Adrenal gland (tissue), 9 donors: ENCODE measurements at regions not wholly inside any gene's neighbourhood (a gene's known extent, or its start where the extent isn't known, plus 50 kb on each side); places are given as distances from the start of the nearest gene placed in this dataset.

Experiments used
- DNase-seq, 7 donors: peaks; one replicate each; pipeline ENCODE4 v3.0.0-alpha.2; 2019 to 2020
- H3K27ac ChIP-seq, 5 donors: fragments of 200-600 bp; sonication (generic) in 4 of 5; 1 replicate in 3 of 5; 2 replicates in 2 of 5; pipeline versions ENCODE4 v1.5.1 to v1.8.0; 2016 to 2020; ENCODE audit warnings: mild to moderate bottlenecking in 1 of 5
- H3K27me3 ChIP-seq: fragments of 200-600 bp; 2 replicates; pipeline ENCODE4 v1.8.0; 2021
- H3K36me3 ChIP-seq, 2 donors: fragments of 200-600 bp; replicated peaks in 1 of 2; 1 replicate in 1 of 2; 2 replicates in 1 of 2; pipeline versions ENCODE4 v1.5.1 to v1.8.0; 2018 to 2022
- H3K4me1 ChIP-seq, 2 donors: fragments of 200-600 bp; replicated peaks in 1 of 2; 1 replicate in 1 of 2; 2 replicates in 1 of 2; pipeline versions ENCODE4 v1.5.1 to v1.8.0; 2018 to 2021
- H3K4me3 ChIP-seq, 4 donors: fragments of 200-600 bp; sonication (generic) in 3 of 4; one replicate each; pipeline ENCODE4 v1.5.1; 2016 to 2018
- H3K9me3 ChIP-seq, 3 donors: fragments of 200-600 bp; sonication (generic) in 1 of 3; replicated peaks in 1 of 3; 1 replicate in 2 of 3; 2 replicates in 1 of 3; pipeline versions ENCODE4 v1.5.1 to v1.8.0; 2016 to 2021
- CTCF ChIP-seq, 6 experiments: fragments of 450-650 bp in 4 of 6; fragments of 200-600 bp in 2 of 6; sonication (generic) in 1 of 6; IDR thresholded peaks; 1 replicate in 5 of 6; 2 replicates in 1 of 6; pipeline versions ENCODE4 v1.5.1 to v1.8.0; 2016 to 2021; ENCODE audit warnings: antibody characterized with exemption in 6 of 6, mild to moderate bottlenecking in 2 of 6, moderate library complexity in 1 of 6
- POLR2A ChIP-seq, 2 donors: fragments of 450-650 bp; IDR thresholded peaks; one replicate each; pipeline ENCODE4 v1.6.1; 2017; ENCODE audit warnings: antibody characterized with exemption in 2 of 2, mild to moderate bottlenecking in 2 of 2, moderate library complexity in 1 of 2
- whole genome bisulfite sequencing, 4 donors: extraction: QIAGEN DNeasy Blood & Tissue Kit in 2 of 4; methylation state at CpG; one replicate each; pipeline versions ENCODE4 v1.1.5 to v1.1.7; 2013 to 2017; 5-methylcytosine and 5-hydroxymethylcytosine counted together
- intact Hi-C, 2 donors: fragments of 100-400 bp; cut with DNase I; formaldehyde crosslinking; loops; one replicate each; pipeline versions ENCODE4 v1.14.1 to v1.15.0; 2022 to 2023
- donor health status: healthy with polysubstance abuse.
- donor health status: Bipolar disorder and iron deficiency.
- donor health status: DM: yes; HTN: yes; CAD: no.
- donor health status: DM: no; HTN: no; CAD: no.
- donor health status: DM: no; HTN: no; CAD: no.

DNA sequence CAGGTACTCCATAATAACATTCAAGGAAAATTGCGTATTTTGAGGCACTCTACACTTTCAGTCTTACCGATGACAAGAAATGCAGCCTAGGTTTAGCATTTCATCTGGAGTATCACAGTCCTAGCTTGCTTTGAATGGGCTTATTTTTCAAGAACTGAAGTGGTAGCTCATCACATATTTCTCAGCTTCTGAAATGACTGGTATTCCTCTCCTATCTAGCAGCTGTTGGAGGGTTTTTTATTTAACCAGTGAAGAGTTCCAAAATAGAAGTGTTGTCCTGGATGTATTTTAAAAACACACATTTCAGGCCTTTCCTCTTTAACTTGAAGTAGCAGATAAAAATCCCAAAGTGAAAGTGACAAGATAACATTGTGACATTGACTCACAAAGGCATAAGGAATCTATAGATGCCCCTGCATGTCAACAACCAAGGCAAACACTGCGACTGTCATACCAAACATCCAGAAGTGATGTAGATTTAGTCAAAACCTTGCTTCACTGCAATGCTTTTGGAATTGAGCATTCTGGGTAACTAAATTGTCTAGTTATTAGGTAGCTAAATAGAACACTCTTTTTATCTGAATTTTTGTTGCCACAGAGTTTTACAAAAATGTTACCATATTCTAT, 182.2 kb upstream of the FBXO33 start:
- intact Hi-C loops, result no loop called here
- no peak overlapping the region for H3K4me3 ChIP-seq
- no peak overlapping the region for H3K27ac ChIP-seq
- no peaks in the 10 kb centered on the region for H3K9me3 ChIP-seq
- DNase-seq, result no peak
- H3K36me3 ChIP-seq, result no peaks in the 10 kb centered on the region
- H3K27me3 ChIP-seq, result no peaks in the 10 kb centered on the region
- no peaks in the 10 kb centered on the region for H3K4me1 ChIP-seq
- 69 to 93% (median 80%) methylated on average over 3 of the region's 3 CpGs for WGBS, 4 donors
- TF ChIP-seq POLR2A (IDR thresholded peaks at IDR 0.05), result no peak
- no peak for TF ChIP-seq CTCF (IDR thresholded peaks at IDR 0.05)

- no peaks in the 10 kb centered on the region for H3K4me1 ChIP-seq
- no peak for DNase-seq
- no peak overlapping the region for H3K4me3 ChIP-seq
- no peaks in the 10 kb centered on the region for H3K9me3 ChIP-seq
- H3K36me3 ChIP-seq, result no peaks in the 10 kb centered on the region
- H3K27me3 ChIP-seq, result no peaks in the 10 kb centered on the region
- intact Hi-C loops, result no loop called here
- TF ChIP-seq CTCF (IDR thresholded peaks at IDR 0.05) (no peak), POLR2A (IDR thresholded peaks at IDR 0.05) (no peak)
- no peak overlapping the region for H3K27ac ChIP-seq
These were observed 176.9 kb upstream of the FBXO33 start for GRCh38 chr14:39609119-39609518.

DNA sequence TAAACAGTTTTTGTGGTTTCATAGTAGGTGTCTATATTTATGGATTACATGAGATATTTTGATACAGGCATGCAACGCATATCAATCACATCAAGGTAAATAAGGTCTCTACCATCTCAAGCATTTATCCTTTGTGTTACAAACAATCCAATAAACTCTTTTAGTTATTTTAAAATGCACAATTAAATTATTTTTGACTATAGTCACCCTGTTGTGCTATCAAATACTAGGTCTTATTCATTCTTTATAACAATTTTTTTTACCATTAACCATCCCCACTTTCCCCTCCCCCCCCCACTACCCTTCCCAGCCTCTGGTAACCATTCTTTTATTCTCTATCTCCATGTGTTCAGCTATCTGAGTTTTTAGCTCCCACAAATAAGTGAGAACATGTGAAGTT, 175.7 kb upstream of the FBXO33 start:
- H3K27ac ChIP-seq, result no peak overlapping the region
- DNase-seq, result no peak
- H3K36me3 ChIP-seq, result no peaks in the 10 kb centered on the region
- no peaks in the 10 kb centered on the region for H3K27me3 ChIP-seq
- 89 to 97% (median 91%) methylated on average over 1 of the region's 1 CpG for WGBS, 4 donors
- H3K4me1 ChIP-seq, result no peaks in the 10 kb centered on the region
- no peak for TF ChIP-seq CTCF (IDR thresholded peaks at IDR 0.05)
- no peak for TF ChIP-seq POLR2A (IDR thresholded peaks at IDR 0.05)
- no peaks in the 10 kb centered on the region for H3K9me3 ChIP-seq
- intact Hi-C loops, result no loop called here
- no peak overlapping the region for H3K4me3 ChIP-seq

- H3K4me1 ChIP-seq, result no peaks in the 10 kb centered on the region
- no peak overlapping the region for H3K4me3 ChIP-seq
- intact Hi-C loops, result no loop called here
- H3K9me3 ChIP-seq, result no peaks in the 10 kb centered on the region
- no peak overlapping the region for H3K27ac ChIP-seq
- H3K27me3 ChIP-seq, result no peaks in the 10 kb centered on the region
- no peak for TF ChIP-seq CTCF (IDR thresholded peaks at IDR 0.05)
- TF ChIP-seq POLR2A (IDR thresholded peaks at IDR 0.05), result no peak
- no peak for DNase-seq
- WGBS, 4 donors, result 60 to 82% (median 63%) methylated on average over 1 of the region's 1 CpG
- no peaks in the 10 kb centered on the region for H3K36me3 ChIP-seq
These were observed 171.7 kb upstream of the FBXO33 start for GRCh38 chr14:39603942-39604341.
